Endothelial cell of umbilical vein (primary cell): ENCODE measurements at regions not wholly inside any gene's neighbourhood (a gene's known extent, or its start where the extent isn't known, plus 50 kb on each side); places are given as distances from the start of the nearest gene placed in this dataset.

ENCODE experiments used
- BruUV-seq: library from RNA; stranded (reverse); fragments of 400-500 nt; replicated peaks from 2 replicates; lab custom pipeline; 2021; lab: Mats Ljungman, UMichigan
- CTCF ChIA-PET: fragments of 300-600, 350-600 bp; sonication (Branson Sonifier 250); formaldehyde crosslinking; loops from one replicate; lab custom pipeline; 2021; ENCODE audit warnings: antibody characterized with exemption, inconsistent platforms; lab: Charles Lee
- POLR2A ChIA-PET: fragments of 300-600, 350-600 bp; sonication (Branson Sonifier 250); formaldehyde crosslinking; loops from one replicate; lab custom pipeline; 2021; ENCODE audit warnings: antibody characterized with exemption, inconsistent platforms; lab: Charles Lee
- DNase-seq: peaks from one replicate; pipeline ENCODE4 v3.0.0-alpha.2; 2011; ENCODE audit warnings: low read depth, low spot score
- FAIRE-seq: peaks from 2 replicates; lab custom pipeline; 2011; peaks lifted over from hg19 to GRCh38; lab: Jason Lieb, UNC
- H2AFZ ChIP-seq: 2 replicates; pipeline ENCODE4 v1.6.0; 2012; ENCODE audit warnings: low read depth, low read length, control low read depth, inconsistent platforms
- H3K27ac ChIP-seq: 2 replicates; pipeline ENCODE4 v1.5.1; 2011; ENCODE audit warnings: low read depth, mild to moderate bottlenecking, control low read depth, low read length, moderate library complexity; ENCODE audit not compliant: insufficient read depth
- H3K27me3 ChIP-seq, 2 experiments: 2 replicates each; pipeline versions ENCODE4 v1.6.0 to v1.6.1; 2011; ENCODE audit warnings: low read length in 2 of 2, mixed read lengths in 1 of 2; ENCODE audit not compliant: control insufficient read depth in 2 of 2, insufficient read depth in 2 of 2
- H3K36me3 ChIP-seq, 2 experiments: 2 replicates in 1 of 2; 3 replicates in 1 of 2; pipeline ENCODE4 v1.5.1; 2011; ENCODE audit warnings: low read length in 2 of 2, mild to moderate bottlenecking in 1 of 2, moderate library complexity in 1 of 2; ENCODE audit not compliant: control insufficient read depth in 2 of 2, insufficient read depth in 2 of 2; ENCODE audit errors: extremely low read depth in 1 of 2
- H3K4me1 ChIP-seq: 3 replicates; pipeline ENCODE4 v1.5.1; 2011; ENCODE audit warnings: mild to moderate bottlenecking, low read length; ENCODE audit not compliant: control insufficient read depth, insufficient read depth; ENCODE audit errors: extremely low read depth
- H3K4me2 ChIP-seq: 2 replicates; pipeline ENCODE4 v1.6.1; 2011; ENCODE audit warnings: low read length, control low read depth, mixed read lengths; ENCODE audit not compliant: insufficient read depth
- H3K4me3 ChIP-seq, 3 experiments: fragments of 200-600 bp in 1 of 3; sonication (generic), shearing (Covaris generic) in 1 of 3; replicated peaks in 1 of 3; 2 replicates each; pipeline ENCODE4 v1.5.1; 2011 to 2016; ENCODE audit warnings: control low read depth in 3 of 3, low read length in 3 of 3, mild to moderate bottlenecking in 2 of 3, inconsistent platforms in 1 of 3, low read depth in 1 of 3, moderate library complexity in 1 of 3; ENCODE audit not compliant: insufficient read depth in 1 of 3
- H3K79me2 ChIP-seq: 2 replicates; pipeline ENCODE4 v1.6.0; 2012; ENCODE audit warnings: low read length, inconsistent platforms; ENCODE audit not compliant: control insufficient read depth, insufficient read depth
- H3K9ac ChIP-seq: replicated peaks from 2 replicates; pipeline ENCODE3; 2011; ENCODE audit warnings: low read length, control low read depth; ENCODE audit not compliant: insufficient read depth; ENCODE audit errors: extremely low read depth
- H3K9me1 ChIP-seq: replicated peaks from 3 replicates; pipeline ENCODE4 v1.6.0; 2011; ENCODE audit warnings: mild to moderate bottlenecking, low read length; ENCODE audit not compliant: control insufficient read depth, insufficient read depth; ENCODE audit errors: extremely low read depth
- H3K9me3 ChIP-seq: replicated peaks from 2 replicates; pipeline ENCODE4 v1.5.1; 2012; ENCODE audit warnings: low read length, inconsistent platforms; ENCODE audit not compliant: control insufficient read depth, insufficient read depth
- H4K20me1 ChIP-seq: replicated peaks from 2 replicates; pipeline ENCODE3; 2011; ENCODE audit warnings: mild to moderate bottlenecking, low read length; ENCODE audit not compliant: control insufficient read depth, insufficient read depth; ENCODE audit errors: extremely low read depth
- CTCF ChIP-seq, 2 donors: IDR thresholded peaks; 1 replicate in 1 of 2; 2 replicates in 1 of 2; pipeline ENCODE4 v1.5.1; 2011; ENCODE audit warnings: low read length in 2 of 2, mild to moderate bottlenecking in 2 of 2, moderate library complexity in 2 of 2, control low read depth in 1 of 2, inconsistent platforms in 1 of 2, low read depth in 1 of 2; ENCODE audit not compliant: insufficient read depth in 1 of 2; ENCODE audit errors: extremely low read depth in 1 of 2
- EZH2 ChIP-seq: IDR thresholded peaks from 2 replicates; pipeline ENCODE4 v1.6.1; 2012; ENCODE audit warnings: borderline replicate concordance, low read depth, mild to moderate bottlenecking, moderate library complexity, low read length, inconsistent platforms; ENCODE audit not compliant: severe bottlenecking
- FOS ChIP-seq: IDR thresholded peaks from 2 replicates; pipeline ENCODE4 v1.6.1; 2011; ENCODE audit warnings: mild to moderate bottlenecking, low read length, moderate library complexity, borderline replicate concordance; ENCODE audit not compliant: insufficient read depth
- GATA2 ChIP-seq: IDR thresholded peaks from 2 replicates; pipeline ENCODE4 v1.7.0; 2011; ENCODE audit warnings: low read depth, mild to moderate bottlenecking, moderate library complexity, mixed read lengths, low read length; ENCODE audit not compliant: insufficient read length, insufficient read depth
- JUN ChIP-seq: IDR thresholded peaks from 2 replicates; pipeline ENCODE4 v1.6.1; 2011; ENCODE audit warnings: borderline replicate concordance, low read depth; ENCODE audit not compliant: insufficient read length, insufficient read depth
- MAX ChIP-seq: IDR thresholded peaks from 2 replicates; pipeline ENCODE4 v1.6.1; 2011; ENCODE audit not compliant: insufficient read depth, insufficient read length
- MYC ChIP-seq: IDR thresholded peaks from one replicate; pipeline ENCODE4 v1.6.1; 2011; ENCODE audit warnings: mild to moderate bottlenecking, low read depth, low read length
- POLR2A ChIP-seq: IDR thresholded peaks from 2 replicates; pipeline ENCODE4 v1.6.1; 2012; ENCODE audit warnings: low read depth, mild to moderate bottlenecking, control low read depth, low read length
- dilution Hi-C: fragments of 300-500 bp; cut with MboI; formaldehyde crosslinking; loops from one replicate; pipeline ENCODE4 v1.15.0; 2019; ENCODE audit warnings: low sequenced_read_pairs; ENCODE audit not compliant: extremely low pct_ligation_motif_present
- intact Hi-C: fragments of 100-400 bp; cut with micrococcal nuclease; formaldehyde crosslinking; loops from one replicate; pipeline ENCODE4 v1.10.0; 2022

DNA sequence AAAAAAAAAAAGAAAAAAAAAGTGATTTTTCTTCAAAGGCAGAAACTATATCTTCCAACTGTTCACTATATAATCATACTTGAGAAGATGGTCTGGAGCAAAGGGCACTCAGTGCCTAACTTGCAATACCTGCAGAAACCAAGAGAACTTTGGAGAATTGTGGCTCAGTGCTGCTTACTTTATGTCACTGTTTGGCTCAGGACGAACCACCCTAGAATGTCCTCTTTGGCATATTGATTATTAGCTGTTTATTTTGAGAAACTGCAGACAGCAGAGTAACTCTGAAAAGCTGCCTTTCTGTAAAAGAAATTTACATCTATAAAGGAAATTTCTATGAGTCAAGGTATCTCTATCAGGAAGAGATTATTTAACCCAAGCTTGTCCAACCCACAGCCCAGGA is 100.2 kb downstream of the BBS10 start:
- Histone ChIP-seq H2AFZ (no peak overlapping the region), H3K4me3 (no peak overlapping the region), H3K79me2 (no peaks in the 10 kb centered on the region), H3K9me1 (no peaks in the 10 kb centered on the region), H3K9me3 (no peaks in the 10 kb centered on the region), H3K36me3 (no peaks in the 10 kb centered on the region), H3K27me3 (no peaks in the 10 kb centered on the region), H3K9ac (no peak overlapping the region), H3K4me1 (no peaks in the 10 kb centered on the region), H3K27ac (no peak overlapping the region), H3K4me2 (no peak overlapping the region), H4K20me1 (no peaks in the 10 kb centered on the region)
- DNase-seq (no peak), FAIRE-seq (no peak)
- dilution Hi-C loops (no loop called here), intact Hi-C loops (no loop called here)
- BruUV-seq: no TSS peak
- ChIA-PET POLR2A (no interaction called here), CTCF (interaction anchor here (1.2 to 1.8 kb wide), 4 partner anchors 9 to 19 kb away, joined by 3 to 8 read pairs (median 4); no protein-coding TSS in a partner anchor)
- no peak for TF ChIP-seq MAX

- TF ChIP-seq EZH2 (no peak), GATA2 (no peak), CTCF (IDR thresholded peaks at IDR 0.05; ENCODE audit: extremely low read depth in 1 of 2, insufficient read depth in 1 of 2, low read depth in 1 of 2, low read length in 2 of 2) (no peak), JUN (no peak), POLR2A (no peak), MAX (no peak), MYC (no peak), FOS (no peak)
- ChIA-PET POLR2A (no interaction called here), CTCF (interaction anchor here (1.3 to 1.8 kb wide), 3 partner anchors 13 to 20 kb away, joined by 3 to 8 read pairs (median 4); no protein-coding TSS in a partner anchor)
- no peak overlapping the region for H3K9ac ChIP-seq
- no peaks in the 10 kb centered on the region for H3K36me3 ChIP-seq
- H3K4me1 ChIP-seq: no peaks in the 10 kb centered on the region
- H3K27ac ChIP-seq: no peak overlapping the region
- H3K79me2 ChIP-seq: no peaks in the 10 kb centered on the region
- intact Hi-C loops (no loop called here), dilution Hi-C loops (no loop called here)
- no peaks in the 10 kb centered on the region for H3K9me1 ChIP-seq
- H3K4me3 ChIP-seq: no peak overlapping the region
- FAIRE-seq (no peak), DNase-seq (no peak)
- no peaks in the 10 kb centered on the region for H4K20me1 ChIP-seq
- no peaks in the 10 kb centered on the region for H3K27me3 ChIP-seq
- BruUV-seq: no TSS peak
- H3K9me3 ChIP-seq: no peaks in the 10 kb centered on the region
- no peak overlapping the region for H2AFZ ChIP-seq
- H3K4me2 ChIP-seq: no peak overlapping the region
Observed at GRCh38 chr12:76247026-76247646, 101.1 kb downstream of the BBS10 start.
